ENCODE measurements at regions not wholly inside any gene's neighbourhood (a gene's known extent, or its start where the extent isn't known, plus 50 kb on each side); places are given as distances from the start of the nearest gene placed in this dataset.
"Not testable (repeated sequence)": the region's sequence is repeated elsewhere in the genome, so short reads cannot be mapped to it uniquely, and the experiment has no call there.

- H3K4me1 Mint-ChIP-seq = no peaks in the 10 kb centered on the region
- no peak overlapping the region for H3K27ac Mint-ChIP-seq
- H3K36me3 Mint-ChIP-seq = no peaks in the 10 kb centered on the region
- no peaks in the 10 kb centered on the region for H3K9me3 Mint-ChIP-seq
- H3K27me3 Mint-ChIP-seq = peaks cover 12% of the 10 kb centered on the region
- no peak overlapping the region for H3K4me3 Mint-ChIP-seq
- no peak for ATAC-seq
Measured at GRCh38 chr10:118823256-118823907, 68.6 kb upstream of the CACUL1 start.

- peaks cover 12% of the 10 kb centered on the region for H3K27me3 Mint-ChIP-seq
- no peaks in the 10 kb centered on the region for H3K9me3 Mint-ChIP-seq
- ATAC-seq = no peak
- no peak overlapping the region for H3K4me3 Mint-ChIP-seq
- H3K27ac Mint-ChIP-seq = no peak overlapping the region
- H3K36me3 Mint-ChIP-seq = no peaks in the 10 kb centered on the region
- no peaks in the 10 kb centered on the region for H3K4me1 Mint-ChIP-seq
Measured at GRCh38 chr10:118827053-118827452, 72.3 kb upstream of the CACUL1 start.

- Mint-ChIP-seq H3K27me3 (peaks cover 12% of the 10 kb centered on the region), H3K27ac (no peak overlapping the region), H3K9me3 (no peaks in the 10 kb centered on the region), H3K36me3 (no peaks in the 10 kb centered on the region), H3K4me3 (no peak overlapping the region), H3K4me1 (no peaks in the 10 kb centered on the region)
- ATAC-seq = no peak
Measured at GRCh38 chr10:118827466-118828155, 72.8 kb upstream of the CACUL1 start.

- Mint-ChIP-seq H3K36me3 (no peaks in the 10 kb centered on the region), H3K27me3 (peaks cover under 1% of the 10 kb centered on the region), H3K27ac (no peak overlapping the region), H3K4me3 (no peak overlapping the region), H3K9me3 (peaks cover 3% of the 10 kb centered on the region), H3K4me1 (no peaks in the 10 kb centered on the region)
- no peak for ATAC-seq
Measured at GRCh38 chr10:118832241-118832651, 77.5 kb upstream of the CACUL1 start.

- H3K4me3 Mint-ChIP-seq, H3K4me1 Mint-ChIP-seq, ATAC-seq, H3K27ac Mint-ChIP-seq, H3K9me3 Mint-ChIP-seq, H3K36me3 Mint-ChIP-seq, H3K27me3 Mint-ChIP-seq: not testable (repeated sequence)
Measured at GRCh38 chr10:118834370-118834769, 79.6 kb upstream of the CACUL1 start.

- Mint-ChIP-seq H3K9me3 (peaks cover 6% of the 10 kb centered on the region), H3K27ac (no peak overlapping the region), H3K4me3 (no peak overlapping the region), H3K36me3 (no peaks in the 10 kb centered on the region), H3K4me1 (no peaks in the 10 kb centered on the region), H3K27me3 (no peaks in the 10 kb centered on the region)
- ATAC-seq = no peak
Measured at GRCh38 chr10:118835682-118836326, 81.0 kb upstream of the CACUL1 start.

GRCh38 chr10:118838364-118838763, 83.6 kb upstream of the CACUL1 start:
- Mint-ChIP-seq H3K27me3 (no peaks in the 10 kb centered on the region), H3K27ac (no peak overlapping the region), H3K4me3 (no peak overlapping the region), H3K9me3 (peaks cover 6% of the 10 kb centered on the region), H3K4me1 (no peaks in the 10 kb centered on the region), H3K36me3 (no peaks in the 10 kb centered on the region)
- ATAC-seq = no peak

GRCh38 chr10:118839348-118839747, 84.6 kb upstream of the CACUL1 start:
- ATAC-seq = no peak
- Mint-ChIP-seq H3K36me3 (no peaks in the 10 kb centered on the region), H3K27me3 (peaks cover 3% of the 10 kb centered on the region), H3K9me3 (peaks cover 6% of the 10 kb centered on the region), H3K4me3 (no peak overlapping the region), H3K27ac (no peak overlapping the region), H3K4me1 (no peaks in the 10 kb centered on the region)

GRCh38 chr10:118840071-118840775, 85.5 kb upstream of the CACUL1 start:
- Mint-ChIP-seq H3K27me3 (peaks cover 11% of the 10 kb centered on the region), H3K36me3 (no peaks in the 10 kb centered on the region), H3K4me3 (no peak overlapping the region), H3K9me3 (peaks cover 6% of the 10 kb centered on the region), H3K4me1 (no peaks in the 10 kb centered on the region), H3K27ac (no peak overlapping the region)
- ATAC-seq = no peak

- no peaks in the 10 kb centered on the region for H3K36me3 Mint-ChIP-seq
- H3K4me1 Mint-ChIP-seq = no peaks in the 10 kb centered on the region
- no peak for ATAC-seq
- H3K9me3 Mint-ChIP-seq = peaks cover 6% of the 10 kb centered on the region
- no peak overlapping the region for H3K27ac Mint-ChIP-seq
- no peak overlapping the region for H3K4me3 Mint-ChIP-seq
- H3K27me3 Mint-ChIP-seq = peaks cover 14% of the 10 kb centered on the region
Measured at GRCh38 chr10:118840776-118841468, 86.2 kb upstream of the CACUL1 start.

- Mint-ChIP-seq H3K4me3 (no peak overlapping the region), H3K27ac (no peak overlapping the region), H3K9me3 (peaks cover 3% of the 10 kb centered on the region), H3K27me3 (peaks cover 14% of the 10 kb centered on the region), H3K36me3 (no peaks in the 10 kb centered on the region), H3K4me1 (no peaks in the 10 kb centered on the region)
- ATAC-seq = no peak
Measured at GRCh38 chr10:118841881-118842605, 87.3 kb upstream of the CACUL1 start.

- Mint-ChIP-seq H3K9me3 (no peaks in the 10 kb centered on the region), H3K4me1 (no peaks in the 10 kb centered on the region), H3K27me3 (peaks cover 14% of the 10 kb centered on the region), H3K27ac (no peak overlapping the region), H3K4me3 (no peak overlapping the region), H3K36me3 (no peaks in the 10 kb centered on the region)
- ATAC-seq = no peak
Measured at GRCh38 chr10:118842843-118843624, 88.3 kb upstream of the CACUL1 start.

- Mint-ChIP-seq H3K27ac (no peak overlapping the region), H3K36me3 (no peaks in the 10 kb centered on the region), H3K9me3 (no peaks in the 10 kb centered on the region), H3K27me3 (peaks cover 14% of the 10 kb centered on the region), H3K4me1 (no peaks in the 10 kb centered on the region), H3K4me3 (no peak overlapping the region)
- ATAC-seq = no peak
Measured at GRCh38 chr10:118843647-118844265, 89.0 kb upstream of the CACUL1 start.

All from stimulated activated memory B cell treated with anti-CD40 and anti-IgM and Interleukin-4, amounts not matched to agents 10 μg/mL and 1 μg/mL and 100 μg/mL, for 72 hours (primary cell).